Activated CD8-positive, alpha-beta T cell treated with anti-CD3 and anti-CD28 coated beads, Interleukin-2, amount 10 ng/mL, durations not matched to agents 7 days and 5 days (primary cell): ENCODE measurements at regions not wholly inside any gene's neighbourhood (a gene's known extent, or its start where the extent isn't known, plus 50 kb on each side); places are given as distances from the start of the nearest gene placed in this dataset.

ENCODE experiments used
- ATAC-seq: fragments of 150-1000 bp; cut with Tn5 transposase; one replicate; pipeline ENCODE4 v1.10.0; 2021; ENCODE audit warnings: moderate library complexity
- CTCF ChIA-PET: fragments of 350-600 bp; sonication (Branson Sonifier 250); formaldehyde crosslinking; loops from one replicate; lab custom pipeline; 2021; ENCODE audit warnings: antibody characterized with exemption; lab: Charles Lee
- POLR2A ChIA-PET: fragments of 350-600 bp; sonication (Branson Sonifier 250); formaldehyde crosslinking; loops from one replicate; lab custom pipeline; 2021; ENCODE audit warnings: antibody characterized with exemption; lab: Charles Lee
- DNase-seq: peaks from one replicate; pipeline ENCODE4 v3.0.0-alpha.2; 2020
- H3K27ac Mint-ChIP-seq: one replicate; pipeline ENCODE4 v1.8.0; 2021; ENCODE audit warnings: mild to moderate bottlenecking, mixed read lengths
- H3K27me3 Mint-ChIP-seq: one replicate; pipeline ENCODE4 v1.8.0; 2021; ENCODE audit warnings: low read depth, mixed read lengths
- H3K36me3 Mint-ChIP-seq: one replicate; pipeline ENCODE4 v1.8.0; 2021; ENCODE audit warnings: low read depth, mixed read lengths
- H3K4me1 Mint-ChIP-seq: one replicate; pipeline ENCODE4 v1.8.0; 2021; ENCODE audit warnings: low read depth, mixed read lengths
- H3K4me3 Mint-ChIP-seq: one replicate; pipeline ENCODE4 v1.8.0; 2021; ENCODE audit warnings: mild to moderate bottlenecking, mixed read lengths
- H3K9me3 Mint-ChIP-seq: one replicate; pipeline ENCODE4 v1.8.0; 2022; ENCODE audit warnings: mixed read lengths; ENCODE audit not compliant: insufficient read depth

GRCh38 chr5:173537228-173537627, 79.2 kb downstream of the BOD1 start:
- ChIA-PET POLR2A (no interaction called here), CTCF (no interaction called here)
- no peaks in the 10 kb centered on the region for H3K4me1 Mint-ChIP-seq
- no peak overlapping the region for H3K27ac Mint-ChIP-seq
- H3K27me3 Mint-ChIP-seq: no peaks in the 10 kb centered on the region
- no peak for DNase-seq
- no peaks in the 10 kb centered on the region for H3K9me3 Mint-ChIP-seq
- ATAC-seq: no peak
- no peaks in the 10 kb centered on the region for H3K36me3 Mint-ChIP-seq
- no peak overlapping the region for H3K4me3 Mint-ChIP-seq

GRCh38 chr5:173535976-173536639, 80.3 kb downstream of the BOD1 start:
- no peaks in the 10 kb centered on the region for H3K9me3 Mint-ChIP-seq
- H3K27ac Mint-ChIP-seq: no peak overlapping the region
- no peaks in the 10 kb centered on the region for H3K36me3 Mint-ChIP-seq
- DNase-seq: no peak
- no peak for ATAC-seq
- ChIA-PET CTCF (no interaction called here), POLR2A (no interaction called here)
- no peaks in the 10 kb centered on the region for H3K4me1 Mint-ChIP-seq
- H3K4me3 Mint-ChIP-seq: no peak overlapping the region
- no peaks in the 10 kb centered on the region for H3K27me3 Mint-ChIP-seq

GRCh38 chr5:173535166-173535975, 81.1 kb downstream of the BOD1 start:
- no peak overlapping the region for H3K4me3 Mint-ChIP-seq
- DNase-seq (no peak), ATAC-seq (no peak)
- H3K4me1 Mint-ChIP-seq: no peaks in the 10 kb centered on the region
- H3K36me3 Mint-ChIP-seq: no peaks in the 10 kb centered on the region
- H3K27me3 Mint-ChIP-seq: no peaks in the 10 kb centered on the region
- no peaks in the 10 kb centered on the region for H3K9me3 Mint-ChIP-seq
- ChIA-PET CTCF (no interaction called here), POLR2A (no interaction called here)
- H3K27ac Mint-ChIP-seq: no peak overlapping the region

GRCh38 chr5:173534664-173535063, 81.8 kb downstream of the BOD1 start:
- DNase-seq: no peak
- Mint-ChIP-seq H3K36me3 (no peaks in the 10 kb centered on the region), H3K4me1 (no peaks in the 10 kb centered on the region), H3K27ac (no peak overlapping the region), H3K4me3 (no peak overlapping the region), H3K9me3 (no peaks in the 10 kb centered on the region), H3K27me3 (no peaks in the 10 kb centered on the region)
- POLR2A ChIA-PET: no interaction called here
- CTCF ChIA-PET: no interaction called here
- ATAC-seq: no peak

GRCh38 chr5:173534031-173534430, 82.4 kb downstream of the BOD1 start:
- no peak overlapping the region for H3K27ac Mint-ChIP-seq
- H3K4me3 Mint-ChIP-seq: no peak overlapping the region
- no peaks in the 10 kb centered on the region for H3K36me3 Mint-ChIP-seq
- H3K27me3 Mint-ChIP-seq: no peaks in the 10 kb centered on the region
- POLR2A ChIA-PET: no interaction called here
- CTCF ChIA-PET: no interaction called here
- DNase-seq: no peak
- no peak for ATAC-seq
- H3K9me3 Mint-ChIP-seq: no peaks in the 10 kb centered on the region
- no peaks in the 10 kb centered on the region for H3K4me1 Mint-ChIP-seq

- H3K27me3 Mint-ChIP-seq: no peaks in the 10 kb centered on the region
- H3K27ac Mint-ChIP-seq: no peak overlapping the region
- DNase-seq (no peak), ATAC-seq (no peak)
- no peaks in the 10 kb centered on the region for H3K4me1 Mint-ChIP-seq
- no peak overlapping the region for H3K4me3 Mint-ChIP-seq
- POLR2A ChIA-PET: no interaction called here
- CTCF ChIA-PET: no interaction called here
- no peaks in the 10 kb centered on the region for H3K36me3 Mint-ChIP-seq
- H3K9me3 Mint-ChIP-seq: no peaks in the 10 kb centered on the region
Measured at GRCh38 chr5:173532689-173533250, 83.7 kb downstream of the BOD1 start.

- no peaks in the 10 kb centered on the region for H3K4me1 Mint-ChIP-seq
- CTCF ChIA-PET: no interaction called here
- POLR2A ChIA-PET: no interaction called here
- no peaks in the 10 kb centered on the region for H3K36me3 Mint-ChIP-seq
- H3K27ac Mint-ChIP-seq: no peak overlapping the region
- H3K4me3 Mint-ChIP-seq: no peak overlapping the region
- ATAC-seq: no peak
- no peak for DNase-seq
- no peaks in the 10 kb centered on the region for H3K9me3 Mint-ChIP-seq
- no peaks in the 10 kb centered on the region for H3K27me3 Mint-ChIP-seq
Measured at GRCh38 chr5:173531863-173532262, 84.6 kb downstream of the BOD1 start.

- H3K36me3 Mint-ChIP-seq: no peaks in the 10 kb centered on the region
- no peak overlapping the region for H3K4me3 Mint-ChIP-seq
- DNase-seq (no peak), ATAC-seq (no peak)
- POLR2A ChIA-PET: no interaction called here
- no peaks in the 10 kb centered on the region for H3K9me3 Mint-ChIP-seq
- H3K4me1 Mint-ChIP-seq: no peaks in the 10 kb centered on the region
- CTCF ChIA-PET: no interaction called here
- no peaks in the 10 kb centered on the region for H3K27me3 Mint-ChIP-seq
- H3K27ac Mint-ChIP-seq: no peak overlapping the region
Measured at GRCh38 chr5:173530547-173530946, 85.9 kb downstream of the BOD1 start.

GRCh38 chr5:173529861-173530260, 86.6 kb downstream of the BOD1 start:
- no peaks in the 10 kb centered on the region for H3K4me1 Mint-ChIP-seq
- CTCF ChIA-PET: no interaction called here
- POLR2A ChIA-PET: interaction anchor here (0.6 kb wide), 1 partner anchor 290 kb away, joined by 3 read pairs; no protein-coding TSS in a partner anchor
- H3K27ac Mint-ChIP-seq: no peak overlapping the region
- no peaks in the 10 kb centered on the region for H3K27me3 Mint-ChIP-seq
- H3K4me3 Mint-ChIP-seq: no peak overlapping the region
- no peaks in the 10 kb centered on the region for H3K36me3 Mint-ChIP-seq
- DNase-seq (no peak), ATAC-seq (no peak)
- H3K9me3 Mint-ChIP-seq: no peaks in the 10 kb centered on the region

GRCh38 chr5:173527671-173528070, 88.8 kb downstream of the BOD1 start:
- H3K9me3 Mint-ChIP-seq: no peaks in the 10 kb centered on the region
- H3K27me3 Mint-ChIP-seq: no peaks in the 10 kb centered on the region
- H3K36me3 Mint-ChIP-seq: no peaks in the 10 kb centered on the region
- no peak overlapping the region for H3K27ac Mint-ChIP-seq
- CTCF ChIA-PET: no interaction called here
- no peak overlapping the region for H3K4me3 Mint-ChIP-seq
- POLR2A ChIA-PET: no interaction called here
- DNase-seq (no peak), ATAC-seq (no peak)
- no peaks in the 10 kb centered on the region for H3K4me1 Mint-ChIP-seq

- Mint-ChIP-seq H3K27me3 (peaks cover 2% of the 10 kb centered on the region), H3K27ac (no peak overlapping the region), H3K4me1 (no peaks in the 10 kb centered on the region), H3K9me3 (no peaks in the 10 kb centered on the region), H3K36me3 (no peaks in the 10 kb centered on the region), H3K4me3 (no peak overlapping the region)
- ChIA-PET POLR2A (no interaction called here), CTCF (no interaction called here)
- ATAC-seq (no peak), DNase-seq (no peak)
Measured at GRCh38 chr5:173524136-173524535, 92.3 kb downstream of the BOD1 start.

GRCh38 chr5:173523388-173523787, 93.1 kb downstream of the BOD1 start:
- Mint-ChIP-seq H3K27ac (no peak overlapping the region), H3K27me3 (peaks cover 2% of the 10 kb centered on the region), H3K4me3 (no peak overlapping the region), H3K4me1 (no peaks in the 10 kb centered on the region), H3K36me3 (no peaks in the 10 kb centered on the region), H3K9me3 (no peaks in the 10 kb centered on the region)
- no peak for ATAC-seq
- ChIA-PET POLR2A (no interaction called here), CTCF (no interaction called here)
- no peak for DNase-seq
